GM19467 (cell line): ENCODE measurements at regions not wholly inside any gene's neighbourhood (a gene's known extent, or its start where the extent isn't known, plus 50 kb on each side); places are given as distances from the start of the nearest gene placed in this dataset.
"Not testable (repeated sequence)": the region's sequence is repeated elsewhere in the genome, so short reads cannot be mapped to it uniquely, and the experiment has no call there.

ENCODE experiments used
- ATAC-seq: cut with Tn5 transposase; IDR thresholded peaks from one replicate; pipeline ENCODE4 v1.9.1; 2021; ENCODE audit warnings: mild to moderate bottlenecking, moderate library complexity; ENCODE audit not compliant: unreplicated experiment

- no peak for ATAC-seq
These were observed 949.0 kb downstream of the EPHA3 start for GRCh38 chr3:90056281-90057032.

- no peak for ATAC-seq
These were observed 954.6 kb downstream of the EPHA3 start for GRCh38 chr3:90062016-90062415.

- no peak for ATAC-seq
These were observed 955.3 kb downstream of the EPHA3 start for GRCh38 chr3:90062631-90063200.

- no peak for ATAC-seq
These were observed 961.4 kb downstream of the EPHA3 start for GRCh38 chr3:90068783-90069182.

GRCh38 chr3:90069748-90070147 lies 962.3 kb downstream of the EPHA3 start:
- no peak for ATAC-seq

- no peak for ATAC-seq
These were observed 968.7 kb downstream of the EPHA3 start for GRCh38 chr3:90076136-90076535.

- no peak for ATAC-seq
These were observed 973.6 kb downstream of the EPHA3 start for GRCh38 chr3:90080988-90081387.

GRCh38 chr3:90086297-90086696 lies 978.9 kb downstream of the EPHA3 start:
- ATAC-seq, result not testable (repeated sequence)

GRCh38 chr3:90087703-90088102 lies 980.3 kb downstream of the EPHA3 start:
- no peak for ATAC-seq

- ATAC-seq, result peak; percentile 69
These were observed 984.1 kb downstream of the EPHA3 start for GRCh38 chr3:90091549-90091948.

- peak; percentile 59 for ATAC-seq
These were observed 985.6 kb downstream of the EPHA3 start for GRCh38 chr3:90092994-90093393.

- ATAC-seq, result no peak
These were observed 988.4 kb downstream of the EPHA3 start for GRCh38 chr3:90095811-90096210.

- no peak for ATAC-seq
These were observed 992.1 kb downstream of the EPHA3 start for GRCh38 chr3:90099493-90099892.

GRCh38 chr3:90102146-90102545 lies 994.7 kb downstream of the EPHA3 start:
- ATAC-seq, result no peak

- no peak for ATAC-seq
These were observed 1013.9 kb downstream of the EPHA3 start for GRCh38 chr3:90121326-90121725.

- no peak for ATAC-seq
These were observed 1021.0 kb downstream of the EPHA3 start for GRCh38 chr3:90128391-90128790.

- no peak for ATAC-seq
These were observed 1022.3 kb downstream of the EPHA3 start for GRCh38 chr3:90129730-90130129.

- ATAC-seq, result no peak
These were observed 1024.8 kb downstream of the EPHA3 start for GRCh38 chr3:90132197-90132596.

GRCh38 chr3:90134090-90134489 lies 1026.7 kb downstream of the EPHA3 start:
- no peak for ATAC-seq

GRCh38 chr3:90136456-90137191 lies 1029.2 kb downstream of the EPHA3 start:
- ATAC-seq, result no peak

- ATAC-seq, result no peak
These were observed 1037.9 kb downstream of the EPHA3 start for GRCh38 chr3:90145094-90145860.
